GM18519 (cell line): ENCODE measurements at regions not wholly inside any gene's neighbourhood (a gene's known extent, or its start where the extent isn't known, plus 50 kb on each side); places are given as distances from the start of the nearest gene placed in this dataset.

Experiments used
- ATAC-seq: cut with Tn5 transposase; IDR thresholded peaks from one replicate; pipeline ENCODE4 v1.9.1; 2021; ENCODE audit warnings: mild to moderate bottlenecking, moderate library complexity; ENCODE audit not compliant: unreplicated experiment, low FRiP score

DNA sequence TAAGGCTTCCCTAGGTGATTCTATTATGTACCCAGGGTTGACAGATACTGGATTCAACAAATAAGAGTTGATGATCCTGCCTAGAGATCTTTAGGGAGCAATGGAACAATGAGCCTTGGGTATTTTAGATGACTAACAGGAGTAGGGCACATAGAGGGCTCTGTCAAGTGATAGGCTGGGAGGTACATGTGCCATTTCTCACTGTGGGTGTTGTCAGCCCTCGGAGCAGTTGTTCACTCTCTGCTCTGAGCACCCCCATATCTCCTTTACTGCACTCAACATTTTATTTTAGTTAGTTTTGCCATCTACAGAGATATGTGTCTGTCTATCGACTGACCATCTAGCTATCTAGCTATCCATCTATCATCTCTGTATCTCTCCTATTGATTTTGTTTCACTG lies 950.6 kb downstream of the TYW1 start:
- no peak for ATAC-seq

DNA sequence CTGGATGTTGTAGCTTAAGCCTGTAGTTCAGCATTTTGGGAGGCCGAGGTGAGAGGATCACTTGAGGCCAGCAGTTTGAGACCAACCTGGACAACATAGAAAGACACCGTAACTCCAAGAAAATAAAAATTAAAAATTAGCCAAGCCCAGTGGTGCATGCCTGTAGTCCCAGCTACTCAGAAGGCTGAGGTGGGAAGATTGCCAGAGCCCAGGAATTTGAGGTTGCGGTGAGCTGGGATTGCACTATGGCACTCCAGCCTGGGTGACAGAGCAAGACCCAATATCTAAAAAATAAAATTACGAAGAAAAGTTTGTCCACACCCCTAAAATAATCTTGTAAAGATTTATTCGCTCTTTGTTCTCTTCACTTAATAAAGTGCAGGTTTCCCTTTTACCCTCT lies 951.0 kb downstream of the TYW1 start:
- ATAC-seq = no peak

DNA sequence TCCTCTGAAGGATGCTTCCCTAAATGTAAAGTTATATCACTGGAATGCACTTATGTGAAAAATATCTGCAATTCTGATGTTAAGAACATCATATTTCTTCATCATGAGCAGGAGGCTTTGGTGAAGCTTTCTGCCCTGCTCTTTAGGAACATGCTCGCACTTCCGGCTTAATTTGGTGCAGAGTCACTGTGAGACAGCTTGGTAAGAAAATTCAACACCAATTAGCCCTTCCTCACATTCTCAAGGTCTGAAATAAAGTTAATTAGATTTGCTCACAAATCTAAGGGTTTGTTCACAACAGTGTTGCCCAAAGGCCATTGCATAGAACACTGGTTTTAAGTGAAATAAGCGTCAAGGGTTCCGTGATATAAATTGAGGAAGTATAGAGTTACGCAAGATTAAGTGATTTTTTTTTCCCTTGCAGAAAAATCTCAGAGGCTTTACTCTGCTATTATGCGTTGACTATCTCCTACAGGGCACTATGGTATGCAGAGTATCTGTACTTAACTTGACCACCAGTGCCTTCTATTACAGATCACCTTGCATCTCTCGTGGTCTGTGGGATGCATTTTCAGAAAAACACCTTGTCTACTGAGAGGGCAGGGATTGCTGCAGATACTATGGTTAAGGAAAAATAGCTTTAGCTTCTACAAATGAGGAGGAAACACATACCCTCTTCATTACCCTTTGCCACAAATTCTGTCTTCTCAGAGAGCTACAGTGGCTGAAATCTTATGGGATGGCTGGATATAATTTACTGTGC lies 953.9 kb downstream of the TYW1 start:
- no peak for ATAC-seq

DNA sequence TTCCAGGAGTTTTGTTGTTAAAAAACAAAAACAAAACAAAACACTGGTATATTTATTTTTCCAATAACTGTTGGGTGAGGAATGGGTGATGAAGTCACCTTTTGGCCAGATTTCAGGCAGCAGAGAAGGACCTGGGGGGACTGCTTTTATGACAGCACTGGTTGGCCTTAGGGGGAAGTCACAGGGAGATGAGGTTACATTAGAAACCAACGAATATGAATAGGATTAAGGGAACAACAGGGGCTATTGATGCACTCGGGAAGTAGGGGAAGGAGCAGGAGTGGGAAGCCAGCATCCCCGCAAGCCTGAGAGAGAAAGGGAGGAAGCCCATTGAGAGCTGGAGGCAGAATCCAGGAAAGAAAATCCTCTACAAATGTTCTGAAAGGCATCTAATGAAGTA lies 958.4 kb downstream of the TYW1 start:
- no peak for ATAC-seq

DNA sequence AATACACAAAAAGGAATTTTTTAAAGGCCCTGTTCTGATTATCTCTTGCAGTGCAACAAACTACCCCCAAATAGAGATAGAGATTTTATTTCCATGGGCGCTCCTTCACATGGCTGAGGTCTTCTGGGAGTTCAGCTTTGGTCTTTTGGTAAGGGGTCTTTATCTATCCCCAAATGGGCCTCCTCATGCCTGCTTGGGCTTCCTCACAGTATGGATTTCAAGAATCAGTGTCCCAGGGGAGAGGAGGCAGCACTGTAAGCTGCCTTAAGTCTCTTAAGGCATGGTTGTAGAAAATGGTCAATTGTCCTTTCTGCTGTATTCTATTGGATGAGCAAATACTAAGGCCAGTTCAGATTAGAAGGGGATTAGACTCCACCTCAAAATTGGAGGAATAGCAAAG lies 966.2 kb downstream of the TYW1 start:
- no peak for ATAC-seq

DNA sequence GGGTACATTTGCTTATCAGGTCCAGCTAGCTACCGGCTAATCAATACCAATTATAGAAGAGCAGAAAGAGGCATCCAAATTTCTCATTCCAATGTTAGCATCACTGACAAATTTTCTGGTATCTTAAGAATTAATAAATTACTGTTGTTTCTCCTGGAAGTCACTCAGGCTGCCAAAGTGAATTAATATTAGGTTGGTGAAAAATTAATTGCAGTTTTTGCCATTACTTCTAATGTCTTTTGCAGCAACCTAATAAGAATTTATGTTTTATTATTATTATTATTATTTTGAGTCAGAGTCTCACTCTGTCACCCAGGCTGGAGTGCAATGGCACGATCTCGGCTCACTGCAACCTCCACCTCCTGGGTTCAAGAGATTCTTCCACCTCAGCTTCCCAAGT lies 979.9 kb downstream of the TYW1 start:
- no peak for ATAC-seq

DNA sequence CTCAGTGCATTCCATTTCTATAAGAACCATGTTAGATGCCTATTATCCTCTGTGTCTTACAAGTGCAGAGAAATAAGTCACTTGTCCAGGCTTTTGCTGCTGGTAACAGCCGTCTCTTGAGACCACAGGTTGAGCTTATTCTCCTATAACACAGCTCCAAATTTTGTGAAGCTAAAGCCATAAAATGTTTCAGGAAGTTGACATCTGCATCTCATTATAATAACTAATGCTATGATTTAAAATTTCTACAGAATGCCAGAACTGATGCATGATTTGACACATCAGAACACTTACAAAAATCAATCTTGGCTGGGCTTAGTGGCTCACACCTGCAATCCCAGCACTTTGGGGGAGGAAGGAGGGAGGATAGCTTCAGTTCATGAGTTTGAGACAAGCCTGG lies 986.9 kb downstream of the TYW1 start:
- no peak for ATAC-seq

DNA sequence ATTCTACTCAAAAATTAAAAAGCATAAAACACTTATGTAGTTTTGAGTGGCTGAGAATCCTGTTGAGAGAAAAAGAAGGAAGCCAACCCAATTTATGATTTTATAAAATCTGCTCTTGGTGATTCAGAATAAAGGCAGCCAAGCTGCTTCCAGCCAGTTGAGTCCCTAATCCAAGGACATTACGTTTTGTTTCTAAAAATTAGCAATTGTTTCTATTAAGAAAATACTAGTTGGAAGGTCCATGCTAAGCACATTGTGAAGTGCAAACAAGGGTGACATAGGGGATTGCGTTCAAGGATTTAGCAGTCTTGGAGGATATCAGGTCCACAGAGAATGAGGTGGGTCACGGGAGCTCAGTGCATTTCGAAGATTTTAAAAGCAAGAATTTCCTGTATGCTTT lies 987.7 kb downstream of the TYW1 start:
- ATAC-seq = no peak

DNA sequence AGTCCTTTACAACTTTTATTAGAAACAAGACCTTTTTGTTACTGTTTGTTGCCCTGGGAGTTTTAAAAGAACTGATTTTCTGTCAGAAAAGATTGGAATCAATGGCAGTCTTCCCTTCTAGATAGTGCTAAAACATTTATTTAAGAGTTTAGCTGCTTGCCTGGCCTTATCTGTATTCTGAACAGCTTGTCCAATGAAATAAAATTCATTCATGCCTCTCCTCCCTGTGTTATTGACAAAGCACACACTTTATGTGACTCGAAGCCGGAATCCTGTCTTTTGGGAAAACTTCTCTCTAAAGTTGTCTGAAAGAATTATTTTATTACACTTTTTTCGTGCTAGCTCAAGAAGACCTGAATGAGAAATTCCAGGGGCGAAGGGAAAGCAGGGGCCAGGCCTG lies 992.5 kb downstream of the TYW1 start:
- no peak for ATAC-seq

DNA sequence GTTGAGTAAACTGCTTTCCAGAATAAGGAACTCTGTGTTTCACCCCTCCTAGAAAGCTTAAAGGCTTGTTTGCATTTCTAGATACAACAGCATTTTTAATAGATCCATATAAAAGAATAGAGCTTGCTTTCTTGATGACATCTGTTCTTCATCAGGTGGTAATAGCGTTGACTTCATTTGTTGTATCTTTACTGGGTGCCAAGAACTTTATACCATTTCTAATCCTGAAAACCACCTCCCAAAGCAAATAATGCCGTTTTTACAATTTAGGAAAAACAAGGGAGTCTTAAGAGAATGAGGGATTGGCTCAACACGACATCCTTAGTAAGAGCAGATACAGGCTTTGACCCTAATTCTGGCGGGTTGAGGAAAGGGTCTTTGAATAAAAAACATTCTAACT lies 993.4 kb downstream of the TYW1 start:
- no peak for ATAC-seq

DNA sequence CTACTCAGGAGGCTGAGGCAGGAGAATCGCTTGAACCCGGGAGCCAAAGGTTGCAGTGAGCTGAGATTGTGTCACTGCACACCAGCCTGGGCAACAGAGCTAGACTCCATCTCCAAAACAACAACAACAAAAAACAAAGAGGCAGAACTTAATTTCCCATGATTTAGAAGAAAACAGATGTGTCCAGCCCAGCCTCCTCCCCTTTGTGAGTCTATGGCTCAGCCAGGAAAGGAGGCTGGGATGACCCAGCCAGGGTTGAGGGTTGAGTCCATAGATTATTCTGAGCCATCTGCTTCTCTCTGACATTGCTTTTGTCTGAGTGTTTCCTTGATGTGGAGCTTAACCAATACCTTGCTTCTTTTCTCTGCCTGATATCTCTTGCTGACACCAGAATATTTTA lies 994.1 kb downstream of the TYW1 start:
- ATAC-seq = no peak

DNA sequence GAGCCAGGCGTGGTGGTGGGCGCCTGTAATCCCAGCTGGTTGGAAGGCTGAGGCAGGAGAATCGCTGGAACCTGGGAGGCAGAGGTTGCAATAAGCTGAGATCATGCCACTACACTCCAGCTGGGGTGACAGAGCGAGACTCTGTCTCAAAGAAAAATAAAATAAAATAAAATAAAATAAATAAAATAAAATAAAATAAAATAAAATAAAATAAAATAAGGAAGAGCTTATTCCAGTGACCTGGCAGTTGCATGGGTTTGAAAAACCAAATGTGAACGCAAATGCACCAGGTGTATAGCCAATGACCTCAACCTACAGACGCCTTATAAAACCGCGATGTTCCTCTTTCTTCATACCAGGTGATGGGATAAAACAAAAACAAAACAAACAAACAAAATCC lies 995.7 kb downstream of the TYW1 start:
- ATAC-seq = no peak

DNA sequence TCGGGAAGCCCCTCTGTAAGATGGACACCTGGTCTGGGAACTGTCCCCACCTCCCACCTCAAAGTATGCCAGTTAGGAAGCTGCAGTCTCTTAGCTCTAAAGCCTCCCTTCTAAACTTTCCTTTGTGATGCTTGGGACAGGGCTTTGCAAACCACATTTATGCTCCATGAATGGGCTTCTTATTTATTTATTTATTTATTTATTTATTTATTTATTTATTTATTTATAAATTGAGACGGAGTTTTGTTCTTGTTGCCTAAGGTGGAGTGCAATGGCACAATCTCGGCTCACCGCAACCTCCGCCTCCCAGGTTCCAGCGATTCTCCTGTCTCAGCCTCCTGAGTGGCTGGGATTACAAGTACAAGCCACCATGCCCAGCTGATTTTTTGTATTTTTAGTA lies 1009.4 kb downstream of the TYW1 start:
- ATAC-seq = no peak

DNA sequence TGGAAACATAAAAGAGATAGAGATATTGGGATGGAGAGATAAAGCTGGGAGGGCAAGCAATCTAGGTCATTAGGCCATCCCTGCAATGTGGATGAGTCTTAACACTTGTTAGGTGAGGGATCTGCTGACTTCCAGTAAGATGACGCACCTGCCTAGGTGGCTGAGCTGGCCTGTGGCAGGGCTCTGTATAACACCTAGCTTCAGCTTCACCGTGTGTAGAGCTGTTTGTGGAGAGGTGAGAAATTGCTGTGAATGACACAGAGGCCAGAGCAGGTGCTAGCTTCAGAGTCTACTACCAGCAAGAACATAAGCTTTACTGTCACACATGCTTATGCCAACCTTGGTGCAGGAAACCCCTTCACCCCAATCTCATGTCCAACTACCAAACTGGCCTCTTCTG lies 1010.0 kb downstream of the TYW1 start:
- no peak for ATAC-seq

DNA sequence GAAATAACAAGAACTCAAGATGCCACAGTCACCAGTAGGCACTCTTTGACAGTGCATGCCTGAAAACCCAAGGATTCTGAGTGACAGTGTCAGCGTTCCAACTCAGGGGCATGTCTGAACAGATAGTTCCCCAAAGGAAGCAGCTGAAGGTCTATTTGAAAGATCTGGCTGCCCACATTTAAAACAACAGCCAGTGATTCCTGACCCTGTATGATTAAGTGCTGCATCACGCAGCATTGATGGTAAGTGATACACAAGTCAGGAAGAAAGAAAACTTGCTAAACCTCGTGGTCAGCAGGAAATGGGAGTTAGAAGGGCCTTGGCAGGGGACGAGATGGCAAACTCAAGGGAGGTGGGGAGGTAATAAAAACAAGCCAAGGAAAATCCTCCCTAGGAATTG lies 1013.1 kb downstream of the TYW1 start:
- no peak for ATAC-seq

DNA sequence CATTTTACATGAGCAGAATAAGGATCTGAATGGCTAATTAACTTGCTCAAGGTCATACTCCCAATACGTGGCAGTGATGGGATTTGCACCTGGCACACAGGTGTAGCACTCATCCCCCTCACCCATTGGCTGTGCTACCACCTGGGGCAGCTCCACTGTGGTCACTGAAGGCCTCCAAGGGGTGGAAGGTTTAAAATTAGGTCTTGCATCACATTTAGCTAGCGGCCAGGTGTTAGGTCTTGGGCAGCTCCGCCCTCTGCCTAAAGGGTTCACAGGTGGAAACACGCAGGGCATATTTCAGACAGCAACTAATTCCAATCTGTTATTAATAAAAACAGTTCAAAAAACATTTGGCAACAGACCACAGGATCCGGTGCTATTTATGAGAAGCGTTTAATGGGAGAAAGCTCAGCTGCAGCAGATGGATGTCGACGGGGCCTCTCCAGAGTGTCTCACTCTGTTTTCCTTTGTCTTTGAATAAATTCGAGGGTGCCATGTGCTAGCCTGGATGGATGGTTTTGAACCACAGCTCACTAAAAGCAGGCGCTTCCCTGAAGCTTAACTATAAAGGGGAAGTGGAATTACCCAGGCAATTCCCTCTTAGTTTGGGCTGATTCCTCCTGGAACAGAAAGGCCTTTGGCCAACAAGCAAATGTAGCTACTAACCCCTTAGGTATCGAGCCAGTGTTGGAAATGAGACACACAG lies 1017.6 kb downstream of the TYW1 start:
- no peak for ATAC-seq

DNA sequence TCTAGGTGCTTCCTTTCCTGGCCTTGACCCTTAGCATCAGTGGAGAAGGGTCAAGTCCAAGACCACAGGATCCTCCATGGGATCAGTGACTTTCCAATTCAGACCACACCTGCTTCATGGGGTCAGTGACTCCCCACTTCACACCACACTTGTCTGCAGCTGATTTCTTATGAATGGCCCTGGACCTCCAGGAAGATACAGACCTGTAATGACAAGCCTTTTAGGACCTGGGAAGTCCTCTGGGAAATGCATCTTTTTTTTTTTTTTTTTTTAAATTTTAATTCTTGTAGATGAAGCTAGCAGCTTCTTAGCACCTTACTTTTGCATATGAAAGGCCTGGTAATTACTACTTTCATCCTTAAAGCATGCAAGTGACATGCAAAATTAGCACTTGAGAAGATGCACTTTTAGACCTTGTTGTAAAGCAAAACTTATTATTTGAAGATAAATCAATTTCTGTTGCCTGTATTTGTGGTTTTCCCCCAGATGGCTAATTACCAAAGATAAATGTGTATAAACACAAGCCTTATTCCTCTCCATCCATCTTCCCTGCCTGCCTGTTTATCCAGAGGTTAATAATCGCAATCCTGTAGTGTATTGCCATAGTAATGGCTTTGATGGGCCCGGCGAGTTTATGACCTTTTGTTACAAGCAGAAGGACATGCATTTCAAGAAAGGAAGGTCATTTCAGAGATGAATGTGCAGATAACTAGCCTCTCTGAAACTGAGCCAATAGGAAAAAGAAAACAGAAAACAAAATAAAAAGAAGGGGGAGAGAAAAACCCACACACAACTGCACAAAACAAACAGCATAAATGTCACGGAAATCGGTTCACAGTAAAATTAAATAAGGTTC lies 1018.7 kb downstream of the TYW1 start:
- ATAC-seq = no peak

DNA sequence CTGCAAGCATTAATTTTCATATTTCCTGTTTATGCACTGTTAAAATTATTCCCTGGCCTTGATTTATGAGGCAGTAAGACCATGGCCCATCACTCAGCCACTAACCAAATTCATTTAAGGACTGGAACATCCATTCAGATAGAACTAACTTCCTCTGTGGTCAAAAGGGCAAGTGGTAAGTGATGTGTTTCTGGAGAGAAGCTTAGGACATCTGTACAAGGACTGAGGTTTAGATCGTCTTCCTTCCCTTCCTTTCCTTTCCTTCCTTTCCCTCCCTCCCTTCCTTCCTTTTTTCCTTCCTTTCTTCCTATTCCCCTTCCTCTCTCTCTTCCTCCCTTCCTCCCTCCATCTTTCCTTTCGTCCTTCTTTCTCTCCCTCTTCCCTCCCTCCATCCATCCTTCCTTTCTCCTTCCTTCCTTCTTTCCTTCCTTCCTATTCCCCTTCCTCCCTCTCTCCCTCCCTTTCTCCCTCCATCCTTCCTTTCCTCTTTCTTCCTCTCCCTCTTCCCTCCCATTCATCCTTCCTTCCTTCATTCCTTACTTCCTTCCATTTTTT lies 1019.4 kb downstream of the TYW1 start:
- no peak for ATAC-seq

DNA sequence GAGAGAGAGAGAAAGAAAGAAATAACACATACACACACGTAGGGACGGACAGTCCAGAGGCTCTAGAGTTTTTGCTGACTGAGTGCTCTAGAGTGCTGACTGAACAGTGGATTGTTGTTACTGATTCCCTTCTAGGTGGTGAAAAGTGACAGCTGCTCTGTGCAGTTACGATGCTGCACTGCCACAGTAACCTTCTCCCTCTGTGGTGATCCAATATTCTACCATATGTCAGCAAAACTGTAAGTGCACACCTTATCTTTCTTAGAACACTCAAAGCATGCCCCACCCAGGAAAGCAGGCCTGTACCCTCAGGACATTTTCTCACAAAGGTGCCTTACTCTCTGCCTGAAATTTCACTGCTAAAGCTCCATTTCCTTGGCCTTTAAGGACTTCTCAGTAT lies 1023.5 kb downstream of the TYW1 start:
- ATAC-seq = no peak

DNA sequence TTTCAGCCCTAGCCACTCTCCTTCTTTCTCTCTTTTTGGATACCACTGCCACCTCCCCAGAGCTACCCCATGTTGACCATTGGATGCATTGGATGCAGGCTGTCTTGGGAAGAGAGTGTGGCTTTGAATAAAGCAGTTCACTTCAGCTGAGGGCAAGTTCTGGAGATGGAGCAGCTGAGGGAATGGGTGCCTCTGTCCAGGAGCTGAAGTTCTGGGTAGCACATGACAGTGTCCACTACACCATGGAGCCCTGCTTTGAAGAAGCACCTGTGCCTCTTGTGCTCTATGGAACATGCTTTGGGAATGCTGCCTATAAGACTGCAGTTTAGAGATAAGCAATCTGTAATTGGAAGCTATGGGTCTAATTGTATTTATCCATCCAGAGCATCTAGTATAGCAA lies 1028.7 kb downstream of the TYW1 start:
- ATAC-seq = no peak

DNA sequence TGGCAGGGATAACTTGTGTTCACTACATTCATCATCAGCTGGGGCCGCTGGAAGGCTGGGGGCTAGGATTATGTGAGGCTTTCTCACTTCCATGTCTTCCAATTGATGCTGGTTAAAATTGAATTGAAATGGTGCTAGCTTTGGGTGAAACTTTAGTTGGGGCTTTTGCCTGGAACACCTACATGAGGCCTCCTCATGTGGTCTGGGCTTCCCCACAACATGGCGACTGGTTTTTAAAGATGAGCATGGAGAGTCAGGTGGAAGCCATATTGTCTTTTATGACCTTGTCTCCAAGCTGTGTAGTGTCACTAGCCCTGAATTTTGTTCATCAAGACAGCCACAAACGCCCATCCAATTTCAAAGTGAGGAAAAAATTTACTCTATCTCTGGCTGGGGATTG lies 1033.9 kb downstream of the TYW1 start:
- ATAC-seq = no peak
